Osteocyte (in vitro differentiated cells): ENCODE measurements at regions not wholly inside any gene's neighbourhood (a gene's known extent, or its start where the extent isn't known, plus 50 kb on each side); places are given as distances from the start of the nearest gene placed in this dataset.

Experiments
- DNase-seq: peaks from one replicate; pipeline ENCODE4 v3.0.0; 2021; ENCODE audit warnings: mixed read lengths; ENCODE audit not compliant: unreplicated experiment; ENCODE audit errors: extremely low spot score
- H3K27ac Mint-ChIP-seq: one replicate; pipeline ENCODE4 v1.8.0; 2021; ENCODE audit warnings: mild to moderate bottlenecking, mixed read lengths; ENCODE audit not compliant: unreplicated experiment
- H3K27me3 Mint-ChIP-seq: one replicate; pipeline ENCODE4 v1.8.0; 2021; ENCODE audit warnings: mixed read lengths; ENCODE audit not compliant: unreplicated experiment
- H3K36me3 Mint-ChIP-seq: one replicate; pipeline ENCODE4 v1.8.0; 2021; ENCODE audit warnings: mixed read lengths; ENCODE audit not compliant: unreplicated experiment
- H3K4me1 Mint-ChIP-seq: one replicate; pipeline ENCODE4 v1.8.0; 2021; ENCODE audit warnings: mixed read lengths; ENCODE audit not compliant: unreplicated experiment
- H3K4me3 Mint-ChIP-seq: one replicate; pipeline ENCODE4 v1.8.0; 2021; ENCODE audit warnings: mild to moderate bottlenecking, moderate library complexity, mixed read lengths; ENCODE audit not compliant: unreplicated experiment
- H3K9me3 Mint-ChIP-seq: one replicate; pipeline ENCODE4 v1.8.0; 2021; ENCODE audit warnings: mixed read lengths; ENCODE audit not compliant: unreplicated experiment
- CTCF ChIP-seq: fragments of 200-600 bp; sonication (generic); IDR thresholded peaks from 2 replicates; pipeline ENCODE4 v1.5.0; 2021; ENCODE audit warnings: antibody characterized with exemption, mild to moderate bottlenecking, moderate library complexity

GRCh38 chr5:27503813-27504212 lies 465.4 kb upstream of the CDH9 start:
- Mint-ChIP-seq H3K9me3 (peaks cover 4% of the 10 kb centered on the region), H3K27ac (no peak overlapping the region), H3K27me3 (no peaks in the 10 kb centered on the region), H3K36me3 (no peaks in the 10 kb centered on the region), H3K4me3 (no peak overlapping the region), H3K4me1 (no peaks in the 10 kb centered on the region)
- no peak for TF ChIP-seq CTCF
- no peak for DNase-seq

GRCh38 chr5:27502236-27502635 lies 463.9 kb upstream of the CDH9 start:
- H3K27ac Mint-ChIP-seq, result no peak overlapping the region
- H3K4me3 Mint-ChIP-seq, result no peak overlapping the region
- H3K4me1 Mint-ChIP-seq, result no peaks in the 10 kb centered on the region
- TF ChIP-seq CTCF, result no peak
- DNase-seq, result no peak
- H3K36me3 Mint-ChIP-seq, result no peaks in the 10 kb centered on the region
- peaks cover 4% of the 10 kb centered on the region for H3K9me3 Mint-ChIP-seq
- no peaks in the 10 kb centered on the region for H3K27me3 Mint-ChIP-seq

GRCh38 chr5:27497491-27497890 lies 459.1 kb upstream of the CDH9 start:
- Mint-ChIP-seq H3K9me3 (peaks cover 4% of the 10 kb centered on the region), H3K36me3 (no peaks in the 10 kb centered on the region), H3K27me3 (no peaks in the 10 kb centered on the region), H3K4me1 (no peaks in the 10 kb centered on the region), H3K4me3 (no peak overlapping the region), H3K27ac (no peak overlapping the region)
- no peak for DNase-seq
- TF ChIP-seq CTCF, result no peak

DNA sequence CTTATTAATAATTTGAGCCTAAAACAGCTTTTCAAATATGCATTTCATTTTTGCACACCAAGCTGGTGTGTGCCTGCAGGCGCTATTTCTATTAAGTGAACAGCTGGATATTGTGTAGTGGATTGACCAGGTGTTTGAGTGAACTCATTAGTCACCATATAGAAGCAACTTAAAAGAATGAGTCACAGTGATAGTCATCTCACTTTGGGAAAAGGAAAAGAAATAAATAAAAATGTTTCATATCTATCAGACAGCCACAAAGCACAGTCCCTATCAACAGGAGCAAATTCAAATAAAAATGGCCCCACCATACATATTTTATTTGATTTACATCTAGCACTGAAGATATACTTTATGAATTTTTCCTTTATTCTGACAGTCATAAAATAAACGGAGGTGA lies 456.5 kb upstream of the CDH9 start:
- peaks cover 3% of the 10 kb centered on the region for H3K27me3 Mint-ChIP-seq
- no peak overlapping the region for H3K27ac Mint-ChIP-seq
- H3K36me3 Mint-ChIP-seq, result no peaks in the 10 kb centered on the region
- no peak for TF ChIP-seq CTCF
- H3K4me1 Mint-ChIP-seq, result no peaks in the 10 kb centered on the region
- H3K9me3 Mint-ChIP-seq, result no peaks in the 10 kb centered on the region
- no peak overlapping the region for H3K4me3 Mint-ChIP-seq
- no peak for DNase-seq

- Mint-ChIP-seq H3K4me3 (no peak overlapping the region), H3K27me3 (peaks cover 7% of the 10 kb centered on the region), H3K36me3 (no peaks in the 10 kb centered on the region), H3K27ac (no peak overlapping the region), H3K4me1 (no peaks in the 10 kb centered on the region), H3K9me3 (no peaks in the 10 kb centered on the region)
- no peak for DNase-seq
- TF ChIP-seq CTCF, result no peak
Observed at GRCh38 chr5:27491746-27492439, 453.5 kb upstream of the CDH9 start.
